ENCODE measurements at regions not wholly inside any gene's neighbourhood (a gene's known extent, or its start where the extent isn't known, plus 50 kb on each side); places are given as distances from the start of the nearest gene placed in this dataset.

- no peak overlapping the region for H3K4me3 ChIP-seq
- 88 to 93% methylated on average over 7 of the region's 7 CpGs for WGBS, 2 donors
- no peaks in the 10 kb centered on the region for H3K27me3 ChIP-seq
- FAIRE-seq (no peak), ATAC-seq (no peak), DNase-seq (no peak)
- peaks cover 13 to 42% (median 23%) of the 10 kb centered on the region in 3 donors for H3K4me1 ChIP-seq
- H3K27ac ChIP-seq: no peak overlapping the region
- H3K36me3 ChIP-seq: no peaks in the 10 kb centered on the region
- no peak for TF ChIP-seq CTCF (IDR thresholded peaks at IDR 0.05)
- no peaks in the 10 kb centered on the region for H3K9me3 ChIP-seq
- intact Hi-C loops (cut with DNase I): loop anchor here in 1 of 3 donors (10.0 kb wide), 1 partner anchor 137 kb away; no protein-coding TSS in a partner anchor
Observed at GRCh38 chr6:149231778-149232177, 85.7 kb upstream of the TAB2 start.

- 82 to 92% methylated on average over 7 of the region's 7 CpGs for WGBS, 2 donors
- Histone ChIP-seq H3K4me3 (no peak overlapping the region), H3K27ac (no peak overlapping the region), H3K4me1 (peaks cover 13 to 45% (median 25%) of the 10 kb centered on the region in 3 donors), H3K9me3 (no peaks in the 10 kb centered on the region), H3K27me3 (no peaks in the 10 kb centered on the region), H3K36me3 (no peaks in the 10 kb centered on the region)
- FAIRE-seq (no peak), ATAC-seq (peak in 2 of 4 donors; percentile 44 to 72), DNase-seq (no peak)
- no peak for TF ChIP-seq CTCF (IDR thresholded peaks at IDR 0.05)
- intact Hi-C loops (cut with DNase I): loop anchor here in 1 of 3 donors (10.0 kb wide), 1 partner anchor 138 kb away; no protein-coding TSS in a partner anchor
Observed at GRCh38 chr6:149233056-149233715, 84.3 kb upstream of the TAB2 start.

GRCh38 chr6:149234051-149234962 lies 83.2 kb upstream of the TAB2 start:
- intact Hi-C loops (cut with DNase I): loop anchor here in 1 of 3 donors (10.0 kb wide), 1 partner anchor 140 kb away; no protein-coding TSS in a partner anchor
- Histone ChIP-seq H3K4me1 (peaks cover 13 to 45% (median 25%) of the 10 kb centered on the region in 3 donors), H3K27ac (peak overlapping the region in 1 of 4 donors; percentile 30), H3K36me3 (no peaks in the 10 kb centered on the region), H3K27me3 (no peaks in the 10 kb centered on the region), H3K9me3 (no peaks in the 10 kb centered on the region), H3K4me3 (no peak overlapping the region)
- DNase-seq: no peak
- no peak for TF ChIP-seq CTCF (IDR thresholded peaks at IDR 0.05)
- no peak for FAIRE-seq
- ATAC-seq: peak in 2 of 4 donors; percentile 10 to 13
- 81 to 82% methylated on average over 7 of the region's 7 CpGs for WGBS, 2 donors

GRCh38 chr6:149235130-149235561 lies 82.4 kb upstream of the TAB2 start:
- no peaks in the 10 kb centered on the region for H3K36me3 ChIP-seq
- DNase-seq: peak in 4 of 6 donors; percentile 39 to 74 (median 60)
- H3K27me3 ChIP-seq: no peaks in the 10 kb centered on the region
- H3K9me3 ChIP-seq: no peaks in the 10 kb centered on the region
- WGBS, 2 donors: 26 to 28% methylated on average over 3 of the region's 3 CpGs
- TF ChIP-seq CTCF (IDR thresholded peaks at IDR 0.05): no peak
- peak; percentile 70 to 81 (median 74) for ATAC-seq
- H3K4me3 ChIP-seq: no peak overlapping the region
- intact Hi-C loops (cut with DNase I): loop anchor here in 1 of 3 donors (10.0 kb wide), 1 partner anchor 140 kb away; no protein-coding TSS in a partner anchor
- FAIRE-seq: no peak
- H3K4me1 ChIP-seq: peaks cover 13 to 45% (median 25%) of the 10 kb centered on the region in 3 donors
- peak overlapping the region in 1 of 4 donors; percentile 30 for H3K27ac ChIP-seq

All from pancreas (tissue), 10 donors.